Nephron progenitor cell (in vitro differentiated cells): ENCODE measurements at regions not wholly inside any gene's neighbourhood (a gene's known extent, or its start where the extent isn't known, plus 50 kb on each side); places are given as distances from the start of the nearest gene placed in this dataset.

Source experiments
- DNase-seq: peaks from one replicate; pipeline ENCODE4 v3.0.0; 2021
- H3K27ac Mint-ChIP-seq: 2 replicates; pipeline ENCODE4 v1.8.0; 2021; ENCODE audit warnings: mild to moderate bottlenecking, moderate library complexity, mixed read lengths
- H3K27me3 Mint-ChIP-seq: 2 replicates; pipeline ENCODE4 v1.8.0; 2021; ENCODE audit warnings: mild to moderate bottlenecking, low read depth, mixed read lengths; ENCODE audit not compliant: poor library complexity
- H3K36me3 Mint-ChIP-seq: 2 replicates; pipeline ENCODE4 v1.8.0; 2021; ENCODE audit warnings: low read depth, mixed read lengths
- H3K4me1 Mint-ChIP-seq: 2 replicates; pipeline ENCODE4 v1.8.0; 2021; ENCODE audit warnings: mixed read lengths
- H3K4me3 Mint-ChIP-seq: 2 replicates; pipeline ENCODE4 v1.8.0; 2021; ENCODE audit warnings: mild to moderate bottlenecking, moderate library complexity, mixed read lengths
- H3K9me3 Mint-ChIP-seq: 2 replicates; pipeline ENCODE4 v1.8.0; 2021; ENCODE audit warnings: mild to moderate bottlenecking, moderate library complexity, mixed read lengths
- CTCF ChIP-seq: fragments of 200-600 bp; sonication (generic); IDR thresholded peaks from 2 replicates; pipeline ENCODE4 v1.5.0; 2021; ENCODE audit warnings: antibody characterized with exemption

- TF ChIP-seq CTCF: no peak
- Mint-ChIP-seq H3K9me3 (no peaks in the 10 kb centered on the region), H3K4me1 (no peaks in the 10 kb centered on the region), H3K27ac (no peak overlapping the region), H3K36me3 (no peaks in the 10 kb centered on the region), H3K27me3 (no peaks in the 10 kb centered on the region), H3K4me3 (no peak overlapping the region)
- DNase-seq: no peak
Observed at GRCh38 chr5:23579566-23579965, 72.2 kb downstream of the PRDM9 start.

GRCh38 chr5:23583081-23583480, 75.7 kb downstream of the PRDM9 start:
- H3K4me3 Mint-ChIP-seq: no peak overlapping the region
- no peaks in the 10 kb centered on the region for H3K4me1 Mint-ChIP-seq
- H3K9me3 Mint-ChIP-seq: no peaks in the 10 kb centered on the region
- TF ChIP-seq CTCF: no peak
- no peaks in the 10 kb centered on the region for H3K36me3 Mint-ChIP-seq
- DNase-seq: no peak
- H3K27ac Mint-ChIP-seq: no peak overlapping the region
- H3K27me3 Mint-ChIP-seq: no peaks in the 10 kb centered on the region

GRCh38 chr5:23588841-23589326, 81.5 kb downstream of the PRDM9 start:
- H3K4me1 Mint-ChIP-seq: no peaks in the 10 kb centered on the region
- no peaks in the 10 kb centered on the region for H3K9me3 Mint-ChIP-seq
- H3K27ac Mint-ChIP-seq: no peak overlapping the region
- no peak overlapping the region for H3K4me3 Mint-ChIP-seq
- no peaks in the 10 kb centered on the region for H3K27me3 Mint-ChIP-seq
- no peak for DNase-seq
- no peak for TF ChIP-seq CTCF
- no peaks in the 10 kb centered on the region for H3K36me3 Mint-ChIP-seq

DNA sequence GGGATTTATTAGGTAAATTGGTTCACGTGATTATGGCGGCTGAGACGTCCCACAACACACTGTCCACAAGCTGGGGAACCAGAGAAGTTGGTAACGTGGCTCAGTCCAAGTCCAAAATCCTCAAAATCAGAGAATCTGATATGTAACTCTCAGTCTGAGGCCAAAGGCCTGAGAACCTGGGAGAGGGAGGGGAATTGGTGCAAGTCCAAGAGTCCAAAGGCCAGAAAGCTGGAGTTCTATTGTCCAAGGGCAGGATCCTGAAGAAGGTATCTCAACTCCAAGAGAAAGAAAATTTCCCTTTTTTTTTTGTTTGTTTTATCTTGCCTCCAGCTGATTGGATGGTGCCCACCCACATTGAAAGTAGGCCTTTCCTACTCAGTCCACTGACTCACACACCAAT, 83.8 kb downstream of the PRDM9 start:
- no peaks in the 10 kb centered on the region for H3K4me1 Mint-ChIP-seq
- H3K27me3 Mint-ChIP-seq: no peaks in the 10 kb centered on the region
- no peak overlapping the region for H3K4me3 Mint-ChIP-seq
- no peaks in the 10 kb centered on the region for H3K9me3 Mint-ChIP-seq
- no peak for TF ChIP-seq CTCF
- no peak for DNase-seq
- no peaks in the 10 kb centered on the region for H3K36me3 Mint-ChIP-seq
- H3K27ac Mint-ChIP-seq: no peak overlapping the region

- Mint-ChIP-seq H3K27ac (no peak overlapping the region), H3K4me3 (no peak overlapping the region)
Observed at GRCh38 chr5:23606927-23607326, 99.5 kb downstream of the PRDM9 start.

More at GRCh38 chr5:23606927-23607326, 99.5 kb downstream of the PRDM9 start:
- H3K4me1 Mint-ChIP-seq: no peaks in the 10 kb centered on the region
- no peaks in the 10 kb centered on the region for H3K9me3 Mint-ChIP-seq
- TF ChIP-seq CTCF: no peak
- no peaks in the 10 kb centered on the region for H3K36me3 Mint-ChIP-seq
- DNase-seq: no peak
- H3K27me3 Mint-ChIP-seq: peaks cover 6% of the 10 kb centered on the region
